ENCODE measurements at regions not wholly inside any gene's neighbourhood (a gene's known extent, or its start where the extent isn't known, plus 50 kb on each side); places are given as distances from the start of the nearest gene placed in this dataset.

DNA sequence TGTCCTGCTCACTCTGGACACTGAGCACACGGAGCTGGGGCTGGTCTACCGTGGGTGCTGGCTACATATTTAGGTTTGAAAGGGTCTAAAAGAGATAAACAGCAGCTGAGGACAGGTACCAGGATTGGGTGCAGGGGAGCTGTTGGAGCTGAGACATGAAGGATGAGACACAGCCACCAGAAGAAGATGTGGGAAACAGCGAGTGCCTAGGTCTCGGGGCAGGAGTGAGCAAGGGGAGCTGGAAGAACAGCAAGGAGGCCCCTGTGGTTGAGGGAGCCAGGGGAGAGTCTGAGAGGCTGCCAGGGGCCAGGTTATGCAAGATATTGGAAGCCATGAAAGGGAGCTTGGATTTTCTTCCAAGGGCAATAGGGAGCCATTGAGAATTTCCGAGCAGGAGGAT, 434.0 kb upstream of the SULF2 start:
- Histone ChIP-seq H2BK120ac (ENCODE audit: insufficient read depth, low read length, poor library complexity) (no peak overlapping the region), H3K36me3 (ENCODE audit: control insufficient read depth in 1 of 2, insufficient read depth in 2 of 2, low read length in 2 of 2) (no peaks in the 10 kb centered on the region), H3K4ac (ENCODE audit: low read depth, low read length) (no peak overlapping the region), H2BK5ac (ENCODE audit: low read depth, low read length, poor library complexity) (no peak overlapping the region), H4K91ac (ENCODE audit: low read depth, low read length) (no peak overlapping the region), H3K14ac (ENCODE audit: low read length) (no peak overlapping the region), H3K18ac (ENCODE audit: low read length) (no peak overlapping the region), H2AFZ (ENCODE audit: insufficient read depth, low read length, poor library complexity) (no peak overlapping the region), H3K9me3 (ENCODE audit: insufficient read depth, low read depth, low read length) (peaks cover 7% of the 10 kb centered on the region), H4K12ac (ENCODE audit: low read depth, low read length) (no peak overlapping the region), H3K79me2 (ENCODE audit: control insufficient read depth, insufficient read depth, low read length, poor library complexity) (no peaks in the 10 kb centered on the region), H3K9ac (ENCODE audit: low read length) (no peak overlapping the region), H2BK12ac (ENCODE audit: low read length) (no peak overlapping the region), H3K23ac (ENCODE audit: low read length) (no peak overlapping the region), H3K27ac (ENCODE audit: low read depth, low read length) (no peak overlapping the region), H3K4me2 (ENCODE audit: low read length) (no peak overlapping the region), H3K79me1 (ENCODE audit: low read length) (peaks cover under 1% of the 10 kb centered on the region), H2AK5ac (ENCODE audit: low read length) (no peak overlapping the region), H3K4me1 (ENCODE audit: control insufficient read depth in 1 of 2, insufficient read depth in 2 of 2, low read length in 2 of 2) (peaks cover 1 to 5% of the 10 kb centered on the region in 2 experiments), H4K8ac (ENCODE audit: low read depth, low read length) (no peak overlapping the region), H3K4me3 (ENCODE audit: low read depth, low read length) (no peak overlapping the region), H3K27me3 (ENCODE audit: insufficient read depth, low read length) (no peaks in the 10 kb centered on the region)
- no peak for DNase-seq
- no CpG with 5 or more reads among the region's 5 CpGs for WGBS (ENCODE audit: extremely low coverage, insufficient coverage, insufficient read length)

DNA sequence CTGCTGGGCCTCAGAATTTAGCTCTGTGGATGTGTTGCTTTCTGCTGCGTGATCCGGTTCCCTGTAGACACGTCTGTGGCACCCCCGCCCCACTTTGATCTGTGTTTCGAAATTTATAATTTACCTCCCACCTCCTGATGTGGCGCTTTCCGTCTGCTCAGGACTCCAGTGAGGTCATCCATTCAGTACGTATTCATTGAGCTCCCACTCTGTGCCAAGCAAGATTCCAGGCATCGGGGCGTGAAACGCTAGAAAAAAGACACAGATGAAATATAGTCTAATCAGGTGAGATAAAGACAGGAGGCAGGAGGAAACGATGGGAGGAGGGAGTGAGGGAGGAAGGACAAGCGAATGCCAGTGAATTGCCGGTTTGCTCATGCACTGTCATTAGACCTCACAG, 431.9 kb upstream of the SULF2 start:
- Histone ChIP-seq H4K91ac (ENCODE audit: low read depth, low read length) (no peak overlapping the region), H3K4me2 (ENCODE audit: low read length) (no peak overlapping the region), H2BK12ac (ENCODE audit: low read length) (no peak overlapping the region), H3K23ac (ENCODE audit: low read length) (no peak overlapping the region), H2BK5ac (ENCODE audit: low read depth, low read length, poor library complexity) (no peak overlapping the region), H3K9me3 (ENCODE audit: insufficient read depth, low read depth, low read length) (peaks cover under 1% of the 10 kb centered on the region), H3K9ac (ENCODE audit: low read length) (no peak overlapping the region), H3K14ac (ENCODE audit: low read length) (no peak overlapping the region), H2AK5ac (ENCODE audit: low read length) (no peak overlapping the region), H2BK120ac (ENCODE audit: insufficient read depth, low read length, poor library complexity) (no peak overlapping the region), H3K18ac (ENCODE audit: low read length) (no peak overlapping the region), H4K12ac (ENCODE audit: low read depth, low read length) (no peak overlapping the region), H3K4me1 (ENCODE audit: control insufficient read depth in 1 of 2, insufficient read depth in 2 of 2, low read length in 2 of 2) (peaks cover 7 to 12% of the 10 kb centered on the region in 2 experiments), H3K27me3 (ENCODE audit: insufficient read depth, low read length) (no peaks in the 10 kb centered on the region), H4K8ac (ENCODE audit: low read depth, low read length) (no peak overlapping the region), H3K4ac (ENCODE audit: low read depth, low read length) (no peak overlapping the region), H3K27ac (ENCODE audit: low read depth, low read length) (no peak overlapping the region), H3K79me1 (ENCODE audit: low read length) (peaks cover 2% of the 10 kb centered on the region), H3K4me3 (ENCODE audit: low read depth, low read length) (no peak overlapping the region), H3K79me2 (ENCODE audit: control insufficient read depth, insufficient read depth, low read length, poor library complexity) (no peaks in the 10 kb centered on the region), H2AFZ (ENCODE audit: insufficient read depth, low read length, poor library complexity) (no peak overlapping the region), H3K36me3 (ENCODE audit: control insufficient read depth in 1 of 2, insufficient read depth in 2 of 2, low read length in 2 of 2) (no peaks in the 10 kb centered on the region)
- WGBS (ENCODE audit: extremely low coverage, insufficient coverage, insufficient read length) = no CpG with 5 or more reads among the region's 14 CpGs
- DNase-seq = no peak

DNA sequence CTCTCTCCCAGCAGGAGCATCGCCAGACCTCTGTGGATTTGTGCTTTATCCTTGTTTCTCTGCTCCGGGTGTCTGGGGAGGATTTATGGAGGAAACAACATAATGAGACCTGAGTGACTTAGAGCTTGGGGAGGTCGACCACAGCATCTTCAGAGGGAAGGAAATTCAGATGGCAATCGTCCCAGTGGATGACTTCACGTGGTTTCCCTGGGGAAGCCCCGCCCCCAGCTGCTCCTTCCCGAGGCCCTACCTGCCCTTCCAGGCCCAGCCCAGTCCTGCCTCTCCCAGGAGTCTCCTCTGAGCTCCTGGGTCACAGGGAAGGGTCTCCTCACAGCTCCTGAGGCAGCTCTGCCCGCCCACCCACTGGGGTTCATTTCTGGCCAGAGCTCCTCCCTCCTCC, 430.3 kb upstream of the SULF2 start:
- H4K12ac ChIP-seq (ENCODE audit: low read depth, low read length) = no peak overlapping the region
- H2BK5ac ChIP-seq (ENCODE audit: low read depth, low read length, poor library complexity) = no peak overlapping the region
- no peaks in the 10 kb centered on the region for H3K27me3 ChIP-seq (ENCODE audit: insufficient read depth, low read length)
- no peak overlapping the region for H3K9ac ChIP-seq (ENCODE audit: low read length)
- H3K36me3 ChIP-seq (ENCODE audit: control insufficient read depth in 1 of 2, insufficient read depth in 2 of 2, low read length in 2 of 2) = no peaks in the 10 kb centered on the region
- no peak overlapping the region for H3K4me3 ChIP-seq (ENCODE audit: low read depth, low read length)
- H2BK12ac ChIP-seq (ENCODE audit: low read length) = no peak overlapping the region
- no peak overlapping the region for H3K27ac ChIP-seq (ENCODE audit: low read depth, low read length)
- no peak overlapping the region for H2BK120ac ChIP-seq (ENCODE audit: insufficient read depth, low read length, poor library complexity)
- H4K91ac ChIP-seq (ENCODE audit: low read depth, low read length) = no peak overlapping the region
- no peak overlapping the region for H3K23ac ChIP-seq (ENCODE audit: low read length)
- no CpG with 5 or more reads among the region's 8 CpGs for WGBS (ENCODE audit: extremely low coverage, insufficient coverage, insufficient read length)
- no peak overlapping the region for H4K8ac ChIP-seq (ENCODE audit: low read depth, low read length)
- H3K79me2 ChIP-seq (ENCODE audit: control insufficient read depth, insufficient read depth, low read length, poor library complexity) = no peaks in the 10 kb centered on the region
- no peak overlapping the region for H2AK5ac ChIP-seq (ENCODE audit: low read length)
- no peak overlapping the region for H3K4ac ChIP-seq (ENCODE audit: low read depth, low read length)
- peaks cover 7 to 12% of the 10 kb centered on the region in 2 experiments for H3K4me1 ChIP-seq (ENCODE audit: control insufficient read depth in 1 of 2, insufficient read depth in 2 of 2, low read length in 2 of 2)
- H3K18ac ChIP-seq (ENCODE audit: low read length) = no peak overlapping the region
- no peak overlapping the region for H2AFZ ChIP-seq (ENCODE audit: insufficient read depth, low read length, poor library complexity)
- no peak for DNase-seq
- H3K14ac ChIP-seq (ENCODE audit: low read length) = no peak overlapping the region
- peaks cover 3% of the 10 kb centered on the region for H3K9me3 ChIP-seq (ENCODE audit: insufficient read depth, low read depth, low read length)
- H3K79me1 ChIP-seq (ENCODE audit: low read length) = peaks cover 2% of the 10 kb centered on the region
- no peak overlapping the region for H3K4me2 ChIP-seq (ENCODE audit: low read length)

DNA sequence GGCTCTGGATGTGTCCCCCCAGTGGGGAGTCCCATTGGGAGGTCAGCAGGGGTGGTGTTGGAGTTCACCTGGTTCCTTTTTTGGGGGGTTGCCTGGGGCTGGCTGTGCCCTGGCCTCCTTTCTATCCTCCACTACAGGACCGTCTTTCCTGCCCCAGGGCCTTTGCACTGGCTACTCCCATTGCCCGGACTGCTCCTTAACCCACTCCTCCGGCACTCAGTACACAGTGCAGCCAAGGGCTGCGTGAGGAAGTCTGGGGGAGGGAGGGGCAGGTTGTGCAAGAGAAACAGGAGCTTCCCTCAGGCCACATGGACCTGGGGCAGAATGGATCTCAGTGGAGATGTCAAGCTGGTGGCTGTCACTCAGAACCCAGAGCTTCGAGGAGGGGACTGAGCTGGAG, 429.3 kb upstream of the SULF2 start:
- H3K27ac ChIP-seq (ENCODE audit: low read depth, low read length) = no peak overlapping the region
- H4K8ac ChIP-seq (ENCODE audit: low read depth, low read length) = no peak overlapping the region
- H2BK5ac ChIP-seq (ENCODE audit: low read depth, low read length, poor library complexity) = no peak overlapping the region
- no peak overlapping the region for H3K14ac ChIP-seq (ENCODE audit: low read length)
- H3K4me3 ChIP-seq (ENCODE audit: low read depth, low read length) = peak overlapping the region; percentile 33
- H2AFZ ChIP-seq (ENCODE audit: insufficient read depth, low read length, poor library complexity) = no peak overlapping the region
- H4K12ac ChIP-seq (ENCODE audit: low read depth, low read length) = no peak overlapping the region
- H3K18ac ChIP-seq (ENCODE audit: low read length) = no peak overlapping the region
- no peak overlapping the region for H3K4ac ChIP-seq (ENCODE audit: low read depth, low read length)
- no peaks in the 10 kb centered on the region for H3K79me2 ChIP-seq (ENCODE audit: control insufficient read depth, insufficient read depth, low read length, poor library complexity)
- H2BK120ac ChIP-seq (ENCODE audit: insufficient read depth, low read length, poor library complexity) = no peak overlapping the region
- WGBS (ENCODE audit: extremely low coverage, insufficient coverage, insufficient read length) = no CpG with 5 or more reads among the region's 5 CpGs
- H3K4me2 ChIP-seq (ENCODE audit: low read length) = no peak overlapping the region
- no peak overlapping the region for H2BK12ac ChIP-seq (ENCODE audit: low read length)
- H4K91ac ChIP-seq (ENCODE audit: low read depth, low read length) = no peak overlapping the region
- H3K4me1 ChIP-seq (ENCODE audit: control insufficient read depth in 1 of 2, insufficient read depth in 2 of 2, low read length in 2 of 2) = peaks cover 7 to 12% of the 10 kb centered on the region in 2 experiments
- H3K27me3 ChIP-seq (ENCODE audit: insufficient read depth, low read length) = no peaks in the 10 kb centered on the region
- peaks cover 3% of the 10 kb centered on the region for H3K9me3 ChIP-seq (ENCODE audit: insufficient read depth, low read depth, low read length)
- no peak overlapping the region for H3K23ac ChIP-seq (ENCODE audit: low read length)
- peaks cover 2% of the 10 kb centered on the region for H3K79me1 ChIP-seq (ENCODE audit: low read length)
- no peak overlapping the region for H2AK5ac ChIP-seq (ENCODE audit: low read length)
- H3K36me3 ChIP-seq (ENCODE audit: control insufficient read depth in 1 of 2, insufficient read depth in 2 of 2, low read length in 2 of 2) = no peaks in the 10 kb centered on the region
- H3K9ac ChIP-seq (ENCODE audit: low read length) = no peak overlapping the region
- peak; percentile 61 to 68 for DNase-seq
